Stimulated activated naive B cell treated with anti-CD40 and anti-IgM and Interleukin-4, amounts not matched to agents 10 μg/mL and 1 μg/mL and 100 μg/mL, for 72 hours (primary cell): ENCODE measurements at regions not wholly inside any gene's neighbourhood (a gene's known extent, or its start where the extent isn't known, plus 50 kb on each side); places are given as distances from the start of the nearest gene placed in this dataset.

ENCODE experiments used
- ATAC-seq, 2 donors: fragments of 150-1000 bp; cut with Tn5 transposase; replicated peaks; 2 replicates each; pipeline ENCODE4 v1.10.0; 2021; ENCODE audit warnings: moderate library complexity in 1 of 2
- DNase-seq: peaks from one replicate; pipeline ENCODE4 v3.0.0; 2021
- H3K27ac Mint-ChIP-seq: one replicate; pipeline ENCODE4 v1.8.0; 2022; ENCODE audit warnings: mild to moderate bottlenecking, mixed read lengths
- H3K27me3 Mint-ChIP-seq, 2 donors: one replicate each; pipeline ENCODE4 v1.8.0; 2022; ENCODE audit warnings: mixed read lengths in 2 of 2
- H3K36me3 Mint-ChIP-seq, 2 donors: one replicate each; pipeline ENCODE4 v1.8.0; 2022; ENCODE audit warnings: mixed read lengths in 2 of 2, mild to moderate bottlenecking in 1 of 2
- H3K4me1 Mint-ChIP-seq, 2 donors: one replicate each; pipeline ENCODE4 v1.8.0; 2022; ENCODE audit warnings: mixed read lengths in 2 of 2, mild to moderate bottlenecking in 1 of 2
- H3K4me3 Mint-ChIP-seq, 2 donors: one replicate each; pipeline ENCODE4 v1.8.0; 2022; ENCODE audit warnings: mild to moderate bottlenecking in 2 of 2, mixed read lengths in 2 of 2, moderate library complexity in 1 of 2
- H3K9me3 Mint-ChIP-seq, 2 donors: one replicate each; pipeline ENCODE4 v1.8.0; 2022; ENCODE audit warnings: mixed read lengths in 2 of 2, mild to moderate bottlenecking in 1 of 2

GRCh38 chr1:234707641-234708040 is 97.7 kb upstream of the IRF2BP2 start:
- Mint-ChIP-seq H3K4me1 (peaks cover 0 to 2% of the 10 kb centered on the region in 2 donors), H3K36me3 (no peaks in the 10 kb centered on the region), H3K27ac (no peak overlapping the region)

GRCh38 chr1:234706931-234707330 is 97.0 kb upstream of the IRF2BP2 start:
- Mint-ChIP-seq H3K27ac (no peak overlapping the region), H3K27me3 (peaks cover 0 to 3% of the 10 kb centered on the region in 2 donors), H3K4me1 (peaks cover 0 to 2% of the 10 kb centered on the region in 2 donors), H3K4me3 (no peak overlapping the region), H3K36me3 (no peaks in the 10 kb centered on the region), H3K9me3 (no peaks in the 10 kb centered on the region)
- no peak for ATAC-seq
- no peak for DNase-seq

More at GRCh38 chr1:234707641-234708040, 97.7 kb upstream of the IRF2BP2 start:
- H3K4me3 Mint-ChIP-seq = no peak overlapping the region
- peaks cover 0 to 3% of the 10 kb centered on the region in 2 donors for H3K27me3 Mint-ChIP-seq
- DNase-seq (no peak), ATAC-seq (no peak)
- no peaks in the 10 kb centered on the region for H3K9me3 Mint-ChIP-seq

- no peak overlapping the region for H3K27ac Mint-ChIP-seq
- H3K4me1 Mint-ChIP-seq = peaks cover 0 to 2% of the 10 kb centered on the region in 2 donors
- H3K36me3 Mint-ChIP-seq = no peaks in the 10 kb centered on the region
- no peak for ATAC-seq
- DNase-seq = no peak
- H3K9me3 Mint-ChIP-seq = no peaks in the 10 kb centered on the region
- H3K27me3 Mint-ChIP-seq = peaks cover 0 to 3% of the 10 kb centered on the region in 2 donors
- H3K4me3 Mint-ChIP-seq = no peak overlapping the region
Measured at GRCh38 chr1:234706199-234706598, 96.2 kb upstream of the IRF2BP2 start.

GRCh38 chr1:234705615-234706014 is 95.6 kb upstream of the IRF2BP2 start:
- H3K4me3 Mint-ChIP-seq = no peak overlapping the region
- DNase-seq (no peak), ATAC-seq (no peak)
- no peaks in the 10 kb centered on the region for H3K36me3 Mint-ChIP-seq
- no peaks in the 10 kb centered on the region for H3K9me3 Mint-ChIP-seq
- H3K4me1 Mint-ChIP-seq = peaks cover 0 to 2% of the 10 kb centered on the region in 2 donors
- H3K27me3 Mint-ChIP-seq = peaks cover 0 to 3% of the 10 kb centered on the region in 2 donors
- no peak overlapping the region for H3K27ac Mint-ChIP-seq

GRCh38 chr1:234704106-234704887 is 94.3 kb upstream of the IRF2BP2 start:
- no peak for DNase-seq
- peaks cover 0 to 3% of the 10 kb centered on the region in 2 donors for H3K27me3 Mint-ChIP-seq
- no peaks in the 10 kb centered on the region for H3K9me3 Mint-ChIP-seq
- no peak overlapping the region for H3K4me3 Mint-ChIP-seq
- H3K36me3 Mint-ChIP-seq = no peaks in the 10 kb centered on the region
- no peak overlapping the region for H3K27ac Mint-ChIP-seq
- no peak for ATAC-seq
- peaks cover 9 to 11% of the 10 kb centered on the region in 2 donors for H3K4me1 Mint-ChIP-seq

- Mint-ChIP-seq H3K9me3 (no peaks in the 10 kb centered on the region), H3K36me3 (no peaks in the 10 kb centered on the region), H3K4me1 (peaks cover 9 to 11% of the 10 kb centered on the region in 2 donors), H3K27ac (no peak overlapping the region), H3K27me3 (peaks cover 3 to 7% of the 10 kb centered on the region in 2 donors), H3K4me3 (no peak overlapping the region)
- DNase-seq (no peak), ATAC-seq (no peak)
Measured at GRCh38 chr1:234702342-234703000, 92.5 kb upstream of the IRF2BP2 start.

DNA sequence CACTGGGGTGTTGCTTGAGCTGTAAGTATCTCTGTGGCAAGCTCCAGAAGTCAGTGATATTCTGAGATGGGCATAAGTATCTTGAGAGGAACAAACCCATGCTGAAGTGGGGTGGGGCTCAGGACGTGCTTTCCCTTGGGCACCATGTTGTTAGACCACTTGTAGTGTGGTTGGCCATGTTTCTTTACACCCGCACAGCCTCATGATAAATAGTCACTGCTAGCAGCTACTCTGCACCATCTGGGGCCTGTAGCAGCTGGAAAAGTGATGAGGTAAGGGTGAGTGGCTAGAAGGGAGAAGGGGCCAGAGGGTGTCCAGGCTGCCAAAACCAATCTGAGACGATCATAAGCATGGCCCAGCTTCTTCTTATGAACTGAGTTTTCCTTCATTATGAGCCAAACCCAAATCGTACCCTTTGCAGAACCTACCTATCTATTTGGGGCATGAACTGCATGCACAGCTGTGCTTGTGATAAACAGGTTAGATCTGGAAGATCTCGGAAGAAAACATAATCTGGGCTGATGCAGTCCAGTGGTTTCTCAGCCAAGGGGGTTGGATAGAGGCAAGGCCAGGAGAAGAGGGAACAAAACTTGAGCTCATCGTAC is 91.9 kb upstream of the IRF2BP2 start:
- Mint-ChIP-seq H3K36me3 (no peaks in the 10 kb centered on the region), H3K9me3 (no peaks in the 10 kb centered on the region), H3K27me3 (peaks cover 3 to 7% of the 10 kb centered on the region in 2 donors), H3K4me3 (no peak overlapping the region), H3K4me1 (peaks cover 13 to 14% of the 10 kb centered on the region in 2 donors), H3K27ac (no peak overlapping the region)
- DNase-seq = no peak
- no peak for ATAC-seq

GRCh38 chr1:234699795-234700665 is 90.1 kb upstream of the IRF2BP2 start:
- Mint-ChIP-seq H3K4me1 (peaks cover 26 to 32% of the 10 kb centered on the region in 2 donors), H3K4me3 (no peak overlapping the region), H3K27me3 (peaks cover 0 to 7% of the 10 kb centered on the region in 2 donors), H3K36me3 (peaks cover 0 to 5% of the 10 kb centered on the region in 2 donors), H3K9me3 (peaks cover 0 to 1% of the 10 kb centered on the region in 2 donors), H3K27ac (no peak overlapping the region)
- ATAC-seq (peak; percentile 83 to 87), DNase-seq (peak; percentile 15)

GRCh38 chr1:234698686-234699085 is 88.7 kb upstream of the IRF2BP2 start:
- peak overlapping the region; percentile 72 for H3K27ac Mint-ChIP-seq
- ATAC-seq (no peak), DNase-seq (no peak)
- peaks cover 0 to 5% of the 10 kb centered on the region in 2 donors for H3K36me3 Mint-ChIP-seq
- peaks cover 26 to 33% of the 10 kb centered on the region in 2 donors for H3K4me1 Mint-ChIP-seq
- H3K27me3 Mint-ChIP-seq = peaks cover 0 to 7% of the 10 kb centered on the region in 2 donors
- peaks cover 0 to 1% of the 10 kb centered on the region in 2 donors for H3K9me3 Mint-ChIP-seq
- no peak overlapping the region for H3K4me3 Mint-ChIP-seq

GRCh38 chr1:234697741-234698140 is 87.8 kb upstream of the IRF2BP2 start:
- no peak overlapping the region for H3K27ac Mint-ChIP-seq
- DNase-seq (no peak), ATAC-seq (no peak)
- H3K27me3 Mint-ChIP-seq = peaks cover 0 to 7% of the 10 kb centered on the region in 2 donors
- no peak overlapping the region for H3K4me3 Mint-ChIP-seq
- H3K4me1 Mint-ChIP-seq = peaks cover 26 to 33% of the 10 kb centered on the region in 2 donors
- peaks cover 0 to 5% of the 10 kb centered on the region in 2 donors for H3K36me3 Mint-ChIP-seq
- peaks cover 0 to 1% of the 10 kb centered on the region in 2 donors for H3K9me3 Mint-ChIP-seq

DNA sequence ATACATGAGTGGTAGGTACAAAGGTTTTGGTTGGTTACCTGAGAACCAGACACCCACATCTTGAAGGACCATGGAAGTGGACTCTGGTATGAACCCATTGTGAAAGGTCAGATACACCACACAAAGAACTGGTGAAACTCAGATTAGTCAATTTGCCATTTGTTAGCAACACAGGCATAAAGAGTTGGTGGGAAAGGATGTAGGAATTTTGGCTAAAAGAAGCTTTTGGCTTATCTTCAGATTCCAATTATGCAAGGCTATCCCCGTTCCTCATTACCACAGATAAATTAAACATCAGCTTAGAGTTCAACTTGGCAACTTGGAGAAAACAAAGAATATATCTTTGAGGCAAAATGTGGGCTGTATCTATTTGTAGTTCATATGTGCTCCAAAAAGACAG is 87.0 kb upstream of the IRF2BP2 start:
- Mint-ChIP-seq H3K9me3 (peaks cover 0 to 1% of the 10 kb centered on the region in 2 donors), H3K4me3 (no peak overlapping the region), H3K27ac (peak overlapping the region; percentile 81), H3K4me1 (peaks cover 26 to 33% of the 10 kb centered on the region in 2 donors), H3K27me3 (peaks cover 0 to 7% of the 10 kb centered on the region in 2 donors), H3K36me3 (peaks cover 0 to 5% of the 10 kb centered on the region in 2 donors)
- no peak for ATAC-seq
- DNase-seq = no peak

- peak; percentile 69 to 72 for ATAC-seq
- DNase-seq = no peak
Measured at GRCh38 chr1:234696148-234696576, 86.2 kb upstream of the IRF2BP2 start.

GRCh38 chr1:234694661-234695060 is 84.7 kb upstream of the IRF2BP2 start:
- Mint-ChIP-seq H3K9me3 (peaks cover 0 to 1% of the 10 kb centered on the region in 2 donors), H3K27ac (no peak overlapping the region), H3K4me3 (no peak overlapping the region), H3K4me1 (peaks cover 18 to 25% of the 10 kb centered on the region in 2 donors), H3K36me3 (peaks cover 0 to 5% of the 10 kb centered on the region in 2 donors), H3K27me3 (peaks cover 0 to 7% of the 10 kb centered on the region in 2 donors)
- ATAC-seq = no peak
- no peak for DNase-seq

More at GRCh38 chr1:234696148-234696576, 86.2 kb upstream of the IRF2BP2 start:
- H3K4me3 Mint-ChIP-seq = no peak overlapping the region
- peaks cover 0 to 7% of the 10 kb centered on the region in 2 donors for H3K27me3 Mint-ChIP-seq
- H3K36me3 Mint-ChIP-seq = peaks cover 0 to 5% of the 10 kb centered on the region in 2 donors
- H3K4me1 Mint-ChIP-seq = peaks cover 26 to 33% of the 10 kb centered on the region in 2 donors
- peak overlapping the region; percentile 81 for H3K27ac Mint-ChIP-seq
- peaks cover 0 to 1% of the 10 kb centered on the region in 2 donors for H3K9me3 Mint-ChIP-seq
